HAP-1 (cell line): ENCODE measurements at regions not wholly inside any gene's neighbourhood (a gene's known extent, or its start where the extent isn't known, plus 50 kb on each side); places are given as distances from the start of the nearest gene placed in this dataset.
"Not testable (repeated sequence)": the region's sequence is repeated elsewhere in the genome, so short reads cannot be mapped to it uniquely, and the experiment has no call there.

Source experiments
- DNase-seq, 2 experiments: peaks; one replicate each; pipeline ENCODE4 v3.0.0-alpha.2; 2016 to 2020; ENCODE audit warnings: low spot score in 2 of 2
- H3K27me3 ChIP-seq: fragments of 250-450 bp; sonication (Bioruptor Pico); 2 replicates; pipeline ENCODE4 v1.5.1; 2020; ENCODE audit warnings: low read depth, mild to moderate bottlenecking, moderate library complexity
- H3K36me3 ChIP-seq: fragments of 250-450 bp; sonication (Bioruptor Pico); replicated peaks from 2 replicates; pipeline ENCODE4 v1.5.1; 2020; ENCODE audit warnings: mild to moderate bottlenecking
- H3K4me1 ChIP-seq: fragments of 250-450 bp; sonication (Bioruptor Pico); 2 replicates; pipeline ENCODE4 v1.5.1; 2020; ENCODE audit warnings: mild to moderate bottlenecking
- H3K4me3 ChIP-seq: fragments of 250-450 bp; sonication (Bioruptor Pico); 2 replicates; pipeline ENCODE4 v1.5.1; 2020; ENCODE audit warnings: mild to moderate bottlenecking, moderate library complexity
- H3K9me3 ChIP-seq: fragments of 250-450 bp; sonication (Bioruptor Pico); 2 replicates; pipeline ENCODE4 v1.5.1; 2020; ENCODE audit warnings: mild to moderate bottlenecking, moderate library complexity
- in situ Hi-C: fragments of 300-500 bp; cut with MboI; formaldehyde crosslinking; loops from 3 replicates; pipeline ENCODE4 v1.14.3; 2020; ENCODE audit warnings: low sequenced_read_pairs, inconsistent platforms, mixed read lengths

DNA sequence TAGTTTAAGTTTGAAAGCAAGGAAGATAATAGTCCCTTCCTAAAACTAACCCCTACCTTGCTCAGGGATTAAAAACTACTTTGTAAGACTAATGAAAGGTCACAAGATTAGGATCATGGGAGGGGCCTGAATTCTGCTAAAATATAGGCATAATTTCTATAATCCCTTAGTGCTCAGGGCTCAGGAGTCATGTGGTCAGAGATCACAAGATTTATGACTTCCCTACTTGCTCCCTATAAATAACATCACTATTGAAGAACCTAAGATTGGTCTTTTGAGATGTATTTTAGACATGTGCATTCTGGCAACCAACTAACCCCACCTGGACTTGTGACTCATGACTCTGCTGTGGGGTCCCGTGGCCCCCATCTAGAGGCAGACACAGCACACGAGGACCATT, 81.1 kb downstream of the STMND1 start:
- Histone ChIP-seq H3K4me3 (no peak overlapping the region), H3K27me3 (no peaks in the 10 kb centered on the region), H3K9me3 (no peaks in the 10 kb centered on the region), H3K4me1 (peaks cover 3% of the 10 kb centered on the region; the same call in 1 of the 2 replicates), H3K36me3 (no peaks in the 10 kb centered on the region)
- in situ Hi-C loops, result no loop called here
- no peak for DNase-seq

DNA sequence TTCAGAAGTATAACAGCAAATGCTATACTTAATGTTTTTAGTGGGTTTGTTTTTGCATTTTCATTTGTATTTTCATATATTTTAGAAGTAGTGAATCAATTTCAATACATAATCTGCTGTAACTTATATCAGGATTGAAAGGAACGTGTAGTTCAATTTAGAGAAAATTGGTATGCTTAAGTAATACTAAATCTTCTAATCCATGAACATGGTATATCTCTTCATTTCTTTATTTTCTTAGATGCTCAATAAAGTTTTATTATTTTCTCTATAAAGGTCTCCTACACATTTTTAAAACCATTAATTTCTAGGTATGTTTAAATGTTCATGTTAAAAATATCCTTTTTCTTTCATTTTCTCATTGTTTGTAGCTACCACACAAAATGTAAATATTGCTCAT, 85.1 kb downstream of the STMND1 start:
- Histone ChIP-seq H3K9me3 (no peaks in the 10 kb centered on the region), H3K4me3 (no peak overlapping the region), H3K27me3 (no peaks in the 10 kb centered on the region), H3K4me1 (no peaks in the 10 kb centered on the region), H3K36me3 (no peaks in the 10 kb centered on the region)
- no peak for DNase-seq
- in situ Hi-C loops, result no loop called here

- Histone ChIP-seq H3K36me3 (no peaks in the 10 kb centered on the region), H3K4me1 (no peaks in the 10 kb centered on the region), H3K4me3 (no peak overlapping the region), H3K27me3 (no peaks in the 10 kb centered on the region), H3K9me3 (no peaks in the 10 kb centered on the region)
- no peak for DNase-seq
- in situ Hi-C loops, result no loop called here
These were observed 87.9 kb upstream of the RBM24 start for GRCh38 chr6:17193106-17193775.

DNA sequence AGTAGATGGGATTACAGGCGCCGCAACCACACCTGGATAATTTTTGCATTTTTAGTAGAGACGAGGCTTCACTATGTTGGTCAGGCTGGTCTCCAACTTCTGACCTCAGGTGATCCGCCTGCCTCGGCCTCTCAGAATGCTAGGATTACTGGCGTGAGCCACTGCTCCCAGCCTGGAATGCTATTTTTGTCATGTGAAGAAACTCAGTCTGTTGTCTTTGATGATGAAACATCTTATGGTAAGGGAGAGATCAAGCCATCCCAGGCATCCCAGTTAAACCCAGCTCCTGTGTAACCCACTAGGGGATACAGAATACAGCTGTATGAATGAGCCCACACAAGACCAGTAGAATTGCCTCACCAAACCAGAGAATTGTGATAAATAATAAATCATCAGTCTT, 83.6 kb upstream of the RBM24 start:
- H3K4me3 ChIP-seq, result no peak overlapping the region
- no peaks in the 10 kb centered on the region for H3K9me3 ChIP-seq
- H3K36me3 ChIP-seq, result no peaks in the 10 kb centered on the region
- in situ Hi-C loops, result no loop called here
- H3K27me3 ChIP-seq, result no peaks in the 10 kb centered on the region
- H3K4me1 ChIP-seq, result no peaks in the 10 kb centered on the region
- no peak for DNase-seq

DNA sequence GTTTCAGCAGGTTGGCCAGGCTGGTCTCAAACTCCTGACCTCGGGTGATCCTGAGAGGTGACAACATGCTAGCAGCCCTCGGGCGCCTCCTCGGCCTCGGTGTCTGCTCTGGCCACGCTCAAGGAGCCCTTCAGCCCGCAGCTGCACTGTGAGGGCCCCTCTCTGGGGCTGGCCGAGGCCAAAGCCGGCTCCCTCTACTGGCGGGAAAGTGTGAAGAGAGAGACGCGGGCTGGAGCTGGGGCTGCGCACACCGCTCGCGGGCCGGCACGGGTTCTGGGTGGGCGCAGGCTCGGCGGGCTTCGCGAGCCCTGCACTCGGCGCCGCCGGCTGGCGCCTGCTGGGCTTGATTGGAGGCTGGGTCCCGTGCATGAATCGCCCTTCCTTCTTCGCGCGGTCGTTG, 80.8 kb upstream of the RBM24 start:
- in situ Hi-C loops, result no loop called here
- Histone ChIP-seq H3K36me3 (no peaks in the 10 kb centered on the region), H3K9me3 (peaks cover 2% of the 10 kb centered on the region; the same call in 1 of the 2 replicates), H3K4me3 (no peak overlapping the region), H3K27me3 (no peaks in the 10 kb centered on the region), H3K4me1 (no peaks in the 10 kb centered on the region)
- peak in 1 of 2 experiments; percentile 19 for DNase-seq

DNA sequence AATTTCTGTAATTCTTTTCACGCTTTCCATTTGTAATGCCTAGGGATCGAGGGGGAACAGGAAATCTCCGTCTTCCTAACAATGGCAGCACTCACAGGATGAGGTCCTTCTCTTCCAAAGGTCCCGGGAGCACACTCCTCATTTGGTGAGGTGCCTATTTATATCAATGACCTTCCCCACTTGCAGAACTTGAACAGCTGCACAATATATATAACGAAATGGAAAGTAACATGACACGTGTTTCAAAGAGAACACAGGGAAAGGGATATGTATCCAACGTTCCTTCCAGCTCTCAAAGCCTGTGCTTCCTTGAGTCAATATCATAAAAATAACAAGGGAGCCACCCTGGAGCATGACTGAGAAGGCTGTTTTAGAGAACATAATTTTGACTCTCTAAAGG, 78.6 kb upstream of the RBM24 start:
- Histone ChIP-seq H3K4me3 (no peak overlapping the region), H3K36me3 (no peaks in the 10 kb centered on the region), H3K9me3 (peaks cover 2% of the 10 kb centered on the region; the same call in 1 of the 2 replicates), H3K4me1 (no peaks in the 10 kb centered on the region), H3K27me3 (no peaks in the 10 kb centered on the region)
- in situ Hi-C loops, result no loop called here
- no peak for DNase-seq

GRCh38 chr6:17204533-17204932, 76.6 kb upstream of the RBM24 start:
- no peaks in the 10 kb centered on the region for H3K4me1 ChIP-seq
- H3K4me3 ChIP-seq, result no peak overlapping the region
- H3K27me3 ChIP-seq, result no peaks in the 10 kb centered on the region
- in situ Hi-C loops, result no loop called here
- H3K9me3 ChIP-seq, result peaks cover 2% of the 10 kb centered on the region; the same call in 1 of the 2 replicates
- no peak for DNase-seq
- no peaks in the 10 kb centered on the region for H3K36me3 ChIP-seq

DNA sequence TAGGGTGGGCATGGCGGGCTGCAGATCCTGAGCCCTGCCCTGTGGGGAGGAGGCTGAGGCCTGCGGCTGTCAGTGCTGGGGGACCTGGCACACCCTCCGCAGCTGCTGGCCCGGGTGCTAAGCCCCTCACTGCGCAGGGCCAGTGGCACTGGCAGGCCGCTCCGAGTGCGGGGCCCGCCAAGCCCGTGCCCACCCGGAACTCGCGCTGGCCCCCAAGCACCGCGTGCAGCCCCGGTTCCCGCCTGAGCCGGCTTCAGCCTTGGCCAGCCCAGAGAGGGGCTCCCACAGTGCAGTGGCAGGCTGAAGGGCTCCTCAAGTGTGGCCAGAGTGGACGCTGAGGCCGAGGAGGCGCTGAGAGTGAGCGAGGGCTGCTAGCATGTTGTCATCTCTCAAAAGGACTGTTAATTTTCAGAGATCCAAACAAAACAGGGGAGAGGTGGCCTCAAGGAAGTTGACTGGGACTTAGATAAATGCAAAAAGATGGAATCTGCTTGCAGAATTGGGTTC, 74.5 kb upstream of the RBM24 start:
- no peak for DNase-seq
- Histone ChIP-seq H3K36me3 (no peaks in the 10 kb centered on the region), H3K27me3 (no peaks in the 10 kb centered on the region), H3K4me1 (no peaks in the 10 kb centered on the region), H3K9me3 (peaks cover 2% of the 10 kb centered on the region; the same call in 1 of the 2 replicates), H3K4me3 (no peak overlapping the region)
- in situ Hi-C loops, result no loop called here

- Histone ChIP-seq H3K9me3 (peaks cover 2% of the 10 kb centered on the region; the same call in 1 of the 2 replicates), H3K4me3 (no peak overlapping the region), H3K36me3 (no peaks in the 10 kb centered on the region), H3K27me3 (no peaks in the 10 kb centered on the region), H3K4me1 (peaks cover 2% of the 10 kb centered on the region)
- no peak for DNase-seq
- in situ Hi-C loops, result no loop called here
These were observed 73.9 kb upstream of the RBM24 start for GRCh38 chr6:17207281-17207680.

DNA sequence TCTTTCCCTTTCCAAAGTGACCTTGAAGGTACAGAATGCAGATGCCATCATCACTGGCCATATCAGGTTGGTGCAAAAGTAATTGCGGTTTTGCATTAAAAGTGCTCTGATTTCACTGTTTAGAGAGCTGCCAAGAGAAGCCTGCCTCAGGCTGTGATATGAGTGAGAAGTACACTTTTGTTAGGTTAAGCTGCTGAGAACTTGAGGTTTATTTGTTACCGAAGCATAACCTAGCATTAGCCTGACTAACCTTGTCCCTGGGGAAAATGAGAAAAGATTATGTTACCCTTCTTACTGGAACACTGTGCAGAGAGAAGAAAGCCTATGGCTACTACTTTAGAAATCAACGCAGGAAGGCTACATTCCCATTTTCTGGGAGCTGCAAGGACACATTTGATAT, 70.5 kb upstream of the RBM24 start:
- Histone ChIP-seq H3K9me3 (no peaks in the 10 kb centered on the region), H3K4me3 (no peak overlapping the region), H3K36me3 (no peaks in the 10 kb centered on the region), H3K27me3 (no peaks in the 10 kb centered on the region), H3K4me1 (peaks cover 19% of the 10 kb centered on the region)
- DNase-seq, result no peak
- in situ Hi-C loops, result no loop called here

DNA sequence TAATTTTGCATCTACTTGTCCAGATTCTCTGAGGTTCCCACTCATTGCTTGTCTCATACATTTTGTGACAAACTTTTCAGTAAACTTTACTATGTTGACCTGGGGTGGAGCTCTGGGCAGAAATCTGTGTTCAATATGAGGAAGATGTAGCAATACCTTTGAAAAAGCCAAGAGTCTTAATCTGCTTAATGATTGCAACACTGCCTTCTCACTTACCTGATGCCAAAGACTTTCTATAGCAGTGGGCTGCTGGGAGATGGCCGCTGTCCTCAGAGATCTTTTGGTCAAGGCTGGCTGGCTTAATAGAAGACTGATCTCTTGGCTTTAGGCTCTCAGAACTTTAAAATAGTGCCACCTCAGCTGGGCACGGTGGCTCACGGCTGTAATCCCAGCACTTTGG, 70.1 kb upstream of the RBM24 start:
- DNase-seq, result no peak
- H3K4me3 ChIP-seq, result no peak overlapping the region
- peaks cover under 1% of the 10 kb centered on the region for H3K9me3 ChIP-seq
- in situ Hi-C loops, result no loop called here
- H3K4me1 ChIP-seq, result peaks cover 19% of the 10 kb centered on the region
- H3K36me3 ChIP-seq, result no peaks in the 10 kb centered on the region
- no peaks in the 10 kb centered on the region for H3K27me3 ChIP-seq

GRCh38 chr6:17212546-17213371, 68.4 kb upstream of the RBM24 start:
- no peaks in the 10 kb centered on the region for H3K36me3 ChIP-seq
- peaks cover 5% of the 10 kb centered on the region for H3K9me3 ChIP-seq
- no peak overlapping the region for H3K4me3 ChIP-seq
- H3K4me1 ChIP-seq, result peaks cover 19% of the 10 kb centered on the region
- in situ Hi-C loops, result no loop called here
- H3K27me3 ChIP-seq, result no peaks in the 10 kb centered on the region
- peak; percentile 58 to 79 for DNase-seq

DNA sequence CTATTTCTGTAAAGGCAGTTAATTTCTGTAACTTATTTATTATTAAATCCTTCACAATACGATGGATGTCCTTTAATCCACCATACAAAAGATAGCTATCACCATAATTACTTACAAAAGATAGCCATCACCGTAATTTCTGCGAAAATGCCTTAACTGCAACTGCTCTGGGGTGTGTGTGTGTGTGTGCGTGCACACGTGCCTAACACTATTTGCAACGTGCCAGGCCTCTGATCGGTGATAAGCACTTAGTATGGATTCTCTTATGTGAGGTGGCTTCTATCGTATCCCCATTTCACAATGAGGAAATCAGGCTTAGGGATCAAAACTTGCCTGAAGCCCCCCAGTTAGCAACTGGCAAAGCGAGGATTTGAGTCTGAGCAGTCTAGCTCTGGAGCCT, 67.1 kb upstream of the RBM24 start:
- Histone ChIP-seq H3K4me3 (no peak overlapping the region), H3K27me3 (no peaks in the 10 kb centered on the region), H3K36me3 (no peaks in the 10 kb centered on the region), H3K4me1 (peaks cover 19% of the 10 kb centered on the region), H3K9me3 (peaks cover 5% of the 10 kb centered on the region)
- DNase-seq, result no peak
- in situ Hi-C loops, result no loop called here

DNA sequence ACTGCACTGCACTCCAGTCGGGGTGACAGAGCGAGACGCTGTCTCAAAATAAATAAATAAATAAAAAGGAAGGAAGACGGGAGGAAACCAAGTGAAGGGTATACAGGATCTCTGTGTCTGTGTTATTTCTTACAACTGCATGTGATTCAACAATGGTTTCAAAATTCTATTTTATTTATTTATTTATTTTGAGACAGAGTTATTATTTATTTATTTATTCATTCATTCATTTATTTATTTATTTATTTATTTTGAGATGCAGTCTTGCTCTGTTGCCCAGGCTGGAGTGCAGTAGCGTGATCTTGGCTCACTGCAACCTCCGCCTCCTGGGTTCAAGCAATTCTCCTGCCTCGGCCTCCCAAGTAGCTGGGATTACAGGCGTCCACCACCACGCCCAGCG, 64.2 kb upstream of the RBM24 start:
- peaks cover 19% of the 10 kb centered on the region for H3K4me1 ChIP-seq
- in situ Hi-C loops, DNase-seq, H3K4me3 ChIP-seq, H3K36me3 ChIP-seq, H3K27me3 ChIP-seq, H3K9me3 ChIP-seq: not testable (repeated sequence)
